Esophagus (tissue), 2 donors: ENCODE measurements at regions not wholly inside any gene's neighbourhood (a gene's known extent, or its start where the extent isn't known, plus 50 kb on each side); places are given as distances from the start of the nearest gene placed in this dataset.

Experiments
- H3K27ac ChIP-seq, 2 donors: one replicate each; pipeline ENCODE4 v1.5.1; 2013; ENCODE audit warnings: low read depth in 2 of 2, mild to moderate bottlenecking in 2 of 2, inconsistent platforms in 1 of 2, low read length in 1 of 2, moderate library complexity in 1 of 2
- H3K27me3 ChIP-seq, 2 donors: one replicate each; pipeline ENCODE4 v1.6.1; 2013; ENCODE audit warnings: low read length in 2 of 2, control low read depth in 1 of 2, mild to moderate bottlenecking in 1 of 2; ENCODE audit not compliant: insufficient read depth in 2 of 2, control insufficient read depth in 1 of 2
- H3K36me3 ChIP-seq, 2 donors: one replicate each; pipeline ENCODE4 v1.6.1; 2013; ENCODE audit warnings: low read length in 1 of 2; ENCODE audit not compliant: control insufficient read depth in 2 of 2, insufficient read depth in 2 of 2
- H3K4me1 ChIP-seq, 2 donors: one replicate each; pipeline ENCODE4 v1.6.1; 2013; ENCODE audit warnings: low read length in 1 of 2; ENCODE audit not compliant: control insufficient read depth in 2 of 2, insufficient read depth in 2 of 2
- H3K4me3 ChIP-seq, 2 donors: one replicate each; pipeline ENCODE4 v1.5.1; 2013; ENCODE audit warnings: low read length in 2 of 2, mild to moderate bottlenecking in 2 of 2, low read depth in 1 of 2, moderate library complexity in 1 of 2
- H3K9me3 ChIP-seq, 2 donors: one replicate each; pipeline ENCODE4 v1.6.1; 2013; ENCODE audit warnings: mild to moderate bottlenecking in 2 of 2, low read depth in 1 of 2, low read length in 1 of 2, moderate library complexity in 1 of 2; ENCODE audit not compliant: control insufficient read depth in 2 of 2, insufficient read depth in 1 of 2
- WGBS, 2 donors: extraction: QIAGEN DNeasy Blood & Tissue Kit; methylation state at CpG; one replicate each; pipeline ENCODE4 v1.1.7; 2013; 5-methylcytosine and 5-hydroxymethylcytosine counted together
- donor health status: healthy with polysubstance abuse.
- donor health status: Bipolar disorder and iron deficiency.

DNA sequence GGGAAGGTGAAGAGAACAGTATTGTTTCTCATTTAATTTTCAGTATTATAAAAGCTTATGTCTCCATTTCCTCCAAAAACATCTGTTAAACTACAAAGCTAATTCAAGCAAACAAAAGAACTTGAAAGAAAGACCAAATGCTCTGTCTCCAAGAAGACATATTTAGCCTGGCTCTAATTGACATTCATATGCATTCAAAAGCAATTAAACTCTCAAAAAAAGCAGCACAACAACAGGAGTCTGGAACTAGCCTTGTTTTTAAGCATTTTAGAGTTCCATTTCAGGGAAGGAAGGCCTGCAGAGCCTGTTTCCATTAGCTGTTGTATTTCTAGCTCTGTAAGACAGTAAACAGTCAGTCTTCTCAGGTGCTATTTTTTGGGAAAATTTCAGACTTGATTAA, 447.9 kb downstream of the TDRD15 start:
- Histone ChIP-seq H3K9me3 (no peaks in the 10 kb centered on the region), H3K36me3 (no peaks in the 10 kb centered on the region), H3K27ac (no peak overlapping the region), H3K27me3 (no peaks in the 10 kb centered on the region), H3K4me1 (no peaks in the 10 kb centered on the region), H3K4me3 (no peak overlapping the region)

DNA sequence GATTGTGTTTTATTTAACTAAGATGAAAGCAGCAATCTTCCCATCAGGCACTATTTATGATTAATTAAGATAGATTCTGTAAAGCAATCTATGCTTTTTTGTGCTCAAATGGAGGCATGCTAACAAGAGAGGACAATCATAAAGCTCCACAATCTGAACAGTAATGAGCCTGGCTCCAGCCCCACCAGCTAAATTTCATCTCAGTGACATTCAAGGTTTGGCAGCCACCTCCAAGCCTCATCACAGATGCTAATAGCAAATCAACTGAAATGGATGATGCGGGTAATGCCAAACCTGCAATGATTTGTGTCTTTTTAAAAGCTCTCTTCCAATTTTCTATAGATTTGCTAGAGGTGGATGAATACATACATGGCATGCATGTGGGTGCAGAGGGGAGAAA, 456.6 kb downstream of the TDRD15 start:
- Histone ChIP-seq H3K4me3 (no peak overlapping the region), H3K27ac (no peak overlapping the region), H3K4me1 (no peaks in the 10 kb centered on the region), H3K9me3 (no peaks in the 10 kb centered on the region), H3K36me3 (no peaks in the 10 kb centered on the region), H3K27me3 (no peaks in the 10 kb centered on the region)
- WGBS, 2 donors: 89 to 91% methylated on average over 1 of the region's 1 CpG

DNA sequence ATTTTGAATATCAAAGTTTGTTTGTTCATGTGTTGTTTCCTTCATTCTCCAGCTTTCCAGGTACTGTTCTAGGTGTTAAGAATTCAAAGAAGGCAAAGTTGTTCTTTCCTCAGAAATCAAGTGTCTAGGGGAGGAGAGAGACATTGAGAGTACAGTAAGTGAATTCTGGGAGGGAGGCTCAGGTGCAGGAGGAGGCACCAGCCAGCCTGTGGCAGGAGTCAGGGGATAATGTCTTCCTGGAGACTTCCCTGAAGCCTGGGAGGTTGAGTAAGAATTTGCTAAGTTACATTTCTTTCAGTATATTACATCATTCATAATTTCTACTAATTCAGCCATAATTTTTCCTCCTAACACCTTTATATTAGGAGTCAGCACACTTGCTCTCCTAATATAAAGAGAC, 462.1 kb downstream of the TDRD15 start:
- Histone ChIP-seq H3K36me3 (no peaks in the 10 kb centered on the region), H3K9me3 (no peaks in the 10 kb centered on the region), H3K27me3 (no peaks in the 10 kb centered on the region), H3K4me3 (no peak overlapping the region), H3K4me1 (no peaks in the 10 kb centered on the region), H3K27ac (no peak overlapping the region)

DNA sequence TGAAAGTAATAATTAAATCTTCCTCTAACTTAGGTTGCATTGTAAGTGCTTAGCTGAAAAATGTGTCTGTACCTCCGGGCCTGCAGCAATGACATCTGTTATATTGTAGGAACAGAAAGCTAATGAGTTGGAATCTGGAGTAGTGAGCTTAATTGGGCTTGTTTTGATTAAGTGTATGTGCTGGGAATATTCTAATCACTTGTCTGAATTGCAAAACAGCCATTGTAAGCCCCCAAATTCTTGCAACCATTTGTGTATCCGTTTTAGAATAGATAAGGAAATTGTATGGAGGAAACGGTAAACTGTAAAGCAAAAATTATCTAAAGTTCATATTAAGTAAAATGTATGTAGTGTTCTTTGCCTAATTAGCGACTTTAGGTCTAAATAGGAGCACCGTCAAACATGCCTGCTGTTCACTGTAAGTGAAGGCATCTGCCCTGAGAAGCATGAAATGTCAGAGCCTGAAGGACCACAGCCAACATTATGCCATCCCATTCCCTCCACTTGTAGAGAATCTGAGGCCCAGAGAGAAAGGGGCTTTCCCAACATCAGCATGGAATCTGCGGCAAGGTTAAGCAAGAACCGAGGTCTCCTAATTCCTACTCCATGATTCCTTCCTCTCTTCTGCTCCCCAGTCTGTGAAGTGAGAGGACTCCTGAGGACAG, 466.4 kb downstream of the TDRD15 start:
- no peak overlapping the region for H3K4me3 ChIP-seq
- peaks cover 0 to 3% of the 10 kb centered on the region in 2 donors for H3K9me3 ChIP-seq
- H3K27me3 ChIP-seq: no peaks in the 10 kb centered on the region
- no peak overlapping the region for H3K27ac ChIP-seq
- H3K36me3 ChIP-seq: no peaks in the 10 kb centered on the region
- WGBS, 2 donors: 73 to 80% methylated on average over 7 of the region's 7 CpGs
- no peaks in the 10 kb centered on the region for H3K4me1 ChIP-seq

DNA sequence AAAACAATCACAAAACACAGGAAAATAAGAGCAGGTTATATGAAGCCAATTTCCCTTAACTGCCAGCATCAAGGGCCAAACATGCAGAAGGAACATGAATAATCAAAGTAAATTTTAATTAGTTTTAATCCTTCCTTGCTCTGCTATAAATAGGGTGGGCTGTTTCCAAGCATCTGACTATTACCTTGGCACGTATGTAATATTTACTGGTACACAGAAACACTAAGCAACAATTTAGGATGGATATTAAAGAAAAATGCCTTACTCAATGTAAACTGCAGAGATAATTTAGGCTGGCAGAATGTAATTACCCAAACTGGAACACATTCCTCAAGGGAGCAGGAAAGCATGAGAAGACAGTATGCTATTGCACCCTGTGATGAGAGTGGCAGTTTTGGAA, 468.2 kb downstream of the TDRD15 start:
- WGBS, 2 donors: 61 to 67% methylated on average over 1 of the region's 1 CpG

DNA sequence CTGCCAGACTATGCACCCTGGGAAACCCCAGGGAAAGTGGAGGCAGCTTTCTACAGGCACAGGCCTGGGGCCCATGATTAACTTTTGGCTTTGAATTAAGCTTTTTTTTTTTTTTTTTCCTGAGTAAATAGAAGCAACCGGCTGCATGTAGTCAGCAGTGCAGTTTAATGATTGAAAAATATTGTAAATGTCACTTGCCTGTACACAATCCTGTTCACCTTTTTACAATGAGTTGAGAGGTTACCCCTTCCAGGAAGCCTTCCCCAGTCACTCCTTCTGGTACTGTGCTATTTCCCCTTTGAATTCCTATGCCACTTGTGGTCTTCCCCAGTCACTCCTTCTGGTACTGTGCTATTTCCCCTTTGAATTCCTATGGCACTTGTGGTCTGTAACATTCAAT, 475.6 kb downstream of the TDRD15 start:
- Histone ChIP-seq H3K27ac (no peak overlapping the region), H3K27me3 (no peaks in the 10 kb centered on the region), H3K9me3 (peaks cover 0 to 5% of the 10 kb centered on the region in 2 donors), H3K36me3 (no peaks in the 10 kb centered on the region), H3K4me1 (no peaks in the 10 kb centered on the region), H3K4me3 (no peak overlapping the region)
- 27% methylated on average over 1 of the region's 1 CpG for WGBS, 2 donors

More for the DNA sequence above, 468.2 kb downstream of the TDRD15 start:
- H3K9me3 ChIP-seq: peaks cover 0 to 5% of the 10 kb centered on the region in 2 donors
- H3K4me3 ChIP-seq: no peak overlapping the region
- no peak overlapping the region for H3K27ac ChIP-seq
- H3K36me3 ChIP-seq: no peaks in the 10 kb centered on the region
- H3K27me3 ChIP-seq: no peaks in the 10 kb centered on the region
- no peaks in the 10 kb centered on the region for H3K4me1 ChIP-seq

DNA sequence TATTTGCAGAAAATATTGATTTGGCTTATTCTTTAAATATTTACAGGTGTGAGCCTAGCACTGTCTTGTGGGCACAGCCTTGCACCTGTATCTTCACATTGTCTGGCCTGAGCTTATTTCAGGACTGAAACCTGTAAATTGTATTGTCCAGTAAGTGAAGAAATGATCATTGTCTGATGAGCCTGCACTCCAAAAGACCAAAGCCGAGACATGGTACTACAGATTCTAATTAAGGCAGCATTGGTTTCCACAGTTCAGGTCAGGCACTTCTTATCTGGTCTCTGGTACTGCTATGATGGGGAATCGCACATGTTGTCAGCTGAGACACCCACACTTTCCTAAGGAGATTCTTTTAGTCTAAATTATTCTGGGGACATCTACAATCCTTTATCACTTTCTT, 479.0 kb downstream of the TDRD15 start:
- H3K27me3 ChIP-seq: no peaks in the 10 kb centered on the region
- WGBS, 2 donors: 92 to 95% methylated on average over 2 of the region's 2 CpGs
- H3K36me3 ChIP-seq: no peaks in the 10 kb centered on the region
- no peak overlapping the region for H3K4me3 ChIP-seq
- H3K27ac ChIP-seq: no peak overlapping the region
- H3K4me1 ChIP-seq: no peaks in the 10 kb centered on the region
- no peaks in the 10 kb centered on the region for H3K9me3 ChIP-seq

DNA sequence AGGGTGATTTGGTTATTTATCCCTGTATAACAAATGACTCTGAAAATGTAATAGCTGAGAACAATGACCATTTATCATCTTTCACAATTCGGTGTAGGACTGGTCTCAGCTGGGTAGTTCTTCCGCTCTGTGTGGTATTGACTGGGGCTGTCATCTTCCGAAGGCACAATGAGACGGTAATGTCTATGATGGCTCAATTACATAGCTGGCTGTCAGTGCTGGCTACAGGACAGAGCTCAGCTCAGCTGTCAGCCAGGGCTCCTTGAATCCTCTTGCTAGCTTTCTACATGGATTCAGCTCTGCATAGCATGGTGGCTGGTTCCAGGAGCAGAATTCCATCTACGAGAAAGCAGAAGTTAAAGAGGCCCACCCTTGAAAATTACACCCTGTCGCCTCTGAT, 483.8 kb downstream of the TDRD15 start:
- Histone ChIP-seq H3K36me3 (no peaks in the 10 kb centered on the region), H3K9me3 (peaks cover 0 to 2% of the 10 kb centered on the region in 2 donors), H3K27ac (no peak overlapping the region), H3K27me3 (no peaks in the 10 kb centered on the region), H3K4me3 (no peak overlapping the region), H3K4me1 (no peaks in the 10 kb centered on the region)
- 80 to 81% methylated on average over 6 of the region's 6 CpGs for WGBS, 2 donors

DNA sequence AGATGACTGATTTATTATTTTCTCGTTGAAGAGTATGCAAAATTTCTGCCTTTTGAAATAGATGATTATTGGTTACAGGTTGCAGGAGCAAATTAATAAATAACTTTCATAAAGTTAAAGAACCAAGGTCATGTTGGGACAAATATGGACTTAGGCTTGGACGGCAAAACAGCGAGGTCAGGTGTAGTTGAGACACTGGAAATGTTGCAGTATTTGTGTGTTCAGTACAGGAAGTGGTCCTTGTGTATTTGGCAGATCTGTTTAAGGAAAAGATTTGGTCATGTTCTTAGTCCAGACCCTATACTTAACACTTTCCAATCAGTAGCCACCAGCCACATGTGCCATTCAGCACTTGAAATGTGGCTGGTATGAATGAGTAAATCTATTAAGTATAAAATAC, 486.5 kb downstream of the TDRD15 start:
- Histone ChIP-seq H3K27ac (no peak overlapping the region), H3K27me3 (no peaks in the 10 kb centered on the region), H3K36me3 (no peaks in the 10 kb centered on the region), H3K9me3 (peaks cover 0 to 2% of the 10 kb centered on the region in 2 donors), H3K4me1 (no peaks in the 10 kb centered on the region), H3K4me3 (no peak overlapping the region)
- WGBS, 2 donors: 76 to 77% methylated on average over 3 of the region's 3 CpGs

DNA sequence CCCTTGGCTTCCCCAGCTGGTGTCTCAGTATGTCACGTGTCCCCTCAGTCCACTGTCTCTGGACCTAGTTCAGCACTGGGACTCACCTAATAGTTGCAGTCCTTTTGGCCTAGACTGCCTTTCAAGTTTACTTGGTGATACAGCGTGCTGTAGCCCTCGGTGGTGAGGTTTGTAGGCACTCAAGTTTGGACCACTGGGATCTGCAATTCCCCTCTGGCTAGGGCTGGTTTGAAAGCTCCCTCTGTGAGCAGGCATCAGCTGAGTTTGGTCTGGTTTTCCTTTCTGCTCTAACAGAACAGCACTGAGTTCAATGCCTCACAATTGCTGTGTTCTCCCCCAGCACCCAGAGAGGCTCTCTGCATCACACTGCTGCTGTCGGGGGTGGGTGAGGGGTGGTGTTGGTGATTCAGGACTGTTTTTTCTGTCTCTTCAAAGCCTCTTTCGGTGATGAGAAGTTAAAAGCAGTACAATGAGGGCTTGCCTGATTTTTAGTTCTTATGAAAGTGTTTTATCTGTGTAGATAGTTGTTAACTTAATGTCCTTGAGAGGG, 494.2 kb downstream of the TDRD15 start:
- Histone ChIP-seq H3K9me3 (peaks cover 0 to 2% of the 10 kb centered on the region in 2 donors), H3K27me3 (no peaks in the 10 kb centered on the region), H3K36me3 (no peaks in the 10 kb centered on the region), H3K4me1 (no peaks in the 10 kb centered on the region), H3K27ac (no peak overlapping the region), H3K4me3 (no peak overlapping the region)
- WGBS, 2 donors: 65 to 75% methylated on average over 5 of the region's 5 CpGs
